Astrocyte (in vitro differentiated cells and primary cell): ENCODE measurements at regions not wholly inside any gene's neighbourhood (a gene's known extent, or its start where the extent isn't known, plus 50 kb on each side); places are given as distances from the start of the nearest gene placed in this dataset.

Experiments used
- EZH2 ChIP-seq: IDR thresholded peaks from 2 replicates; pipeline ENCODE4 v1.6.1; 2012; ENCODE audit warnings: mild to moderate bottlenecking, low read length, inconsistent platforms; ENCODE audit not compliant: insufficient read depth
- TF ChIP-seq, protein P1 (sequence below): IDR thresholded peaks from 2 replicates; pipeline ENCODE4 v1.5.1; 2011; ENCODE audit warnings: low read depth, mild to moderate bottlenecking, inconsistent platforms, low read length, moderate library complexity; ENCODE audit not compliant: insufficient read depth

DNA sequence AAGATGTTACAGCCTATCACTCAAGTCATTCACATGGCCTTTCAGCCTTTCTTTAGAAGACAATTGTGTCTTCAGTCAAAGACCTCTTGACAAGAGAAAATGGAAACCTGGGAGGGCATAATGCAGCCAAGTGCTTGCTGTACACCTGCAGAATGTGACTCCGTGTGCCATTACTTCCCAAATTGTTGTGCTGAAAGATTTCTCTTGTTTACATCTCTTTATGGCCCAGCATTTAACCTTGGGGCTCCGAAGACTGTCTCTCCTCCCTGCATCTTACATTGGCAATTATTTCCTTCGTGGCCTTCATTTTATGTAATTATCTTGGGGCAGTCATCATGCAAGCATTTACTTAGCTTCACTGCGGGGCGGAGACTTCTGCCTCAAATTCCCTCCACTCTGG is 287.0 kb downstream of the TCF7L2 start:
- no peak for TF ChIP-seq EZH2
- TF ChIP-seq, protein P1, sequence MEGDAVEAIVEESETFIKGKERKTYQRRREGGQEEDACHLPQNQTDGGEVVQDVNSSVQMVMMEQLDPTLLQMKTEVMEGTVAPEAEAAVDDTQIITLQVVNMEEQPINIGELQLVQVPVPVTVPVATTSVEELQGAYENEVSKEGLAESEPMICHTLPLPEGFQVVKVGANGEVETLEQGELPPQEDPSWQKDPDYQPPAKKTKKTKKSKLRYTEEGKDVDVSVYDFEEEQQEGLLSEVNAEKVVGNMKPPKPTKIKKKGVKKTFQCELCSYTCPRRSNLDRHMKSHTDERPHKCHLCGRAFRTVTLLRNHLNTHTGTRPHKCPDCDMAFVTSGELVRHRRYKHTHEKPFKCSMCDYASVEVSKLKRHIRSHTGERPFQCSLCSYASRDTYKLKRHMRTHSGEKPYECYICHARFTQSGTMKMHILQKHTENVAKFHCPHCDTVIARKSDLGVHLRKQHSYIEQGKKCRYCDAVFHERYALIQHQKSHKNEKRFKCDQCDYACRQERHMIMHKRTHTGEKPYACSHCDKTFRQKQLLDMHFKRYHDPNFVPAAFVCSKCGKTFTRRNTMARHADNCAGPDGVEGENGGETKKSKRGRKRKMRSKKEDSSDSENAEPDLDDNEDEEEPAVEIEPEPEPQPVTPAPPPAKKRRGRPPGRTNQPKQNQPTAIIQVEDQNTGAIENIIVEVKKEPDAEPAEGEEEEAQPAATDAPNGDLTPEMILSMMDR = no peak
